ENCODE measurements at regions not wholly inside any gene's neighbourhood (a gene's known extent, or its start where the extent isn't known, plus 50 kb on each side); places are given as distances from the start of the nearest gene placed in this dataset.

- WGBS: 90% methylated on average over 6 of the region's 6 CpGs
- no peak overlapping the region for H3K4me3 ChIP-seq
- no peaks in the 10 kb centered on the region for H3K36me3 ChIP-seq
- DNase-seq (ENCODE audit: low spot score in 2 of 2): no peak
- H3K27me3 ChIP-seq: peaks cover 3% of the 10 kb centered on the region
- peaks cover 8% of the 10 kb centered on the region for H3K4me1 ChIP-seq
- H3K9me3 ChIP-seq: no peaks in the 10 kb centered on the region
- TF ChIP-seq CTCF (IDR thresholded peaks at IDR 0.05) (no peak), POLR2AphosphoS5 (IDR thresholded peaks at IDR 0.05) (no peak), EP300 (IDR thresholded peaks at IDR 0.05) (no peak), POLR2A (IDR thresholded peaks at IDR 0.05) (no peak)
- H3K27ac ChIP-seq: no peak overlapping the region
Observed at GRCh38 chr11:116234989-116235568, 537.7 kb downstream of the BUD13 start.

- H3K4me3 ChIP-seq: no peak overlapping the region
- H3K9me3 ChIP-seq: no peaks in the 10 kb centered on the region
- H3K27me3 ChIP-seq: peaks cover 7% of the 10 kb centered on the region
- H3K27ac ChIP-seq: no peak overlapping the region
- H3K4me1 ChIP-seq: peaks cover 8% of the 10 kb centered on the region
- no peak for TF ChIP-seq EP300 (IDR thresholded peaks at IDR 0.05)
- no peak for TF ChIP-seq POLR2A (IDR thresholded peaks at IDR 0.05)
- no peak for TF ChIP-seq POLR2AphosphoS5 (IDR thresholded peaks at IDR 0.05)
- TF ChIP-seq CTCF (IDR thresholded peaks at IDR 0.05): no peak
- DNase-seq (ENCODE audit: low spot score in 2 of 2): no peak
- H3K36me3 ChIP-seq: no peaks in the 10 kb centered on the region
- 49% methylated on average over 5 of the region's 5 CpGs for WGBS
Observed at GRCh38 chr11:116233561-116233960, 539.2 kb downstream of the BUD13 start.

GRCh38 chr11:116232364-116232828 lies 540.4 kb downstream of the BUD13 start:
- 29% methylated on average over 8 of the region's 8 CpGs for WGBS
- no peak for TF ChIP-seq POLR2AphosphoS5 (IDR thresholded peaks at IDR 0.05)
- H3K4me1 ChIP-seq: peaks cover 8% of the 10 kb centered on the region
- no peak overlapping the region for H3K4me3 ChIP-seq
- no peak for DNase-seq (ENCODE audit: low spot score in 2 of 2)
- no peaks in the 10 kb centered on the region for H3K36me3 ChIP-seq
- H3K27ac ChIP-seq: no peak overlapping the region
- H3K27me3 ChIP-seq: peaks cover 9% of the 10 kb centered on the region
- H3K9me3 ChIP-seq: no peaks in the 10 kb centered on the region

GRCh38 chr11:116231543-116231942 lies 541.2 kb downstream of the BUD13 start:
- 91% methylated on average over 7 of the region's 7 CpGs for WGBS
- Histone ChIP-seq H3K4me3 (no peak overlapping the region), H3K4me1 (peaks cover 8% of the 10 kb centered on the region), H3K27ac (no peak overlapping the region), H3K9me3 (no peaks in the 10 kb centered on the region), H3K36me3 (no peaks in the 10 kb centered on the region), H3K27me3 (peaks cover 9% of the 10 kb centered on the region)
- no peak for DNase-seq (ENCODE audit: low spot score in 2 of 2)
- TF ChIP-seq EP300 (IDR thresholded peaks at IDR 0.05) (no peak), POLR2A (IDR thresholded peaks at IDR 0.05) (no peak), POLR2AphosphoS5 (IDR thresholded peaks at IDR 0.05) (no peak), CTCF (IDR thresholded peaks at IDR 0.05) (no peak)

GRCh38 chr11:116230438-116230837 lies 542.3 kb downstream of the BUD13 start:
- no peak for TF ChIP-seq CTCF (IDR thresholded peaks at IDR 0.05)
- TF ChIP-seq POLR2A (IDR thresholded peaks at IDR 0.05): no peak
- no peak for TF ChIP-seq EP300 (IDR thresholded peaks at IDR 0.05)
- TF ChIP-seq POLR2AphosphoS5 (IDR thresholded peaks at IDR 0.05): no peak
- WGBS: 96% methylated on average over 8 of the region's 8 CpGs
- peaks cover 8% of the 10 kb centered on the region for H3K4me1 ChIP-seq

More at GRCh38 chr11:116230438-116230837, 542.3 kb downstream of the BUD13 start:
- DNase-seq (ENCODE audit: low spot score in 2 of 2): no peak
- H3K27me3 ChIP-seq: peaks cover 12% of the 10 kb centered on the region
- H3K36me3 ChIP-seq: no peaks in the 10 kb centered on the region
- H3K4me3 ChIP-seq: no peak overlapping the region
- no peaks in the 10 kb centered on the region for H3K9me3 ChIP-seq
- no peak overlapping the region for H3K27ac ChIP-seq

All from suprapubic skin (tissue), 4 donors.